Suprapubic skin (tissue), 3 donors: ENCODE measurements at regions not wholly inside any gene's neighbourhood (a gene's known extent, or its start where the extent isn't known, plus 50 kb on each side); places are given as distances from the start of the nearest gene placed in this dataset.

Source experiments
- CTCF ChIP-seq, 2 donors: fragments of 200-600 bp in 1 of 2; fragments of 450-650 bp in 1 of 2; sonication (generic) in 1 of 2; IDR thresholded peaks; one replicate each; pipeline ENCODE4 v1.5.1; 2016 to 2019; ENCODE audit warnings: antibody characterized with exemption in 2 of 2, mild to moderate bottlenecking in 1 of 2, moderate library complexity in 1 of 2
- POLR2A ChIP-seq, 2 donors: fragments of 450-650 bp; IDR thresholded peaks; one replicate each; pipeline ENCODE4 v1.6.1; 2017; ENCODE audit warnings: antibody characterized with exemption in 2 of 2, mild to moderate bottlenecking in 2 of 2, moderate library complexity in 2 of 2

DNA sequence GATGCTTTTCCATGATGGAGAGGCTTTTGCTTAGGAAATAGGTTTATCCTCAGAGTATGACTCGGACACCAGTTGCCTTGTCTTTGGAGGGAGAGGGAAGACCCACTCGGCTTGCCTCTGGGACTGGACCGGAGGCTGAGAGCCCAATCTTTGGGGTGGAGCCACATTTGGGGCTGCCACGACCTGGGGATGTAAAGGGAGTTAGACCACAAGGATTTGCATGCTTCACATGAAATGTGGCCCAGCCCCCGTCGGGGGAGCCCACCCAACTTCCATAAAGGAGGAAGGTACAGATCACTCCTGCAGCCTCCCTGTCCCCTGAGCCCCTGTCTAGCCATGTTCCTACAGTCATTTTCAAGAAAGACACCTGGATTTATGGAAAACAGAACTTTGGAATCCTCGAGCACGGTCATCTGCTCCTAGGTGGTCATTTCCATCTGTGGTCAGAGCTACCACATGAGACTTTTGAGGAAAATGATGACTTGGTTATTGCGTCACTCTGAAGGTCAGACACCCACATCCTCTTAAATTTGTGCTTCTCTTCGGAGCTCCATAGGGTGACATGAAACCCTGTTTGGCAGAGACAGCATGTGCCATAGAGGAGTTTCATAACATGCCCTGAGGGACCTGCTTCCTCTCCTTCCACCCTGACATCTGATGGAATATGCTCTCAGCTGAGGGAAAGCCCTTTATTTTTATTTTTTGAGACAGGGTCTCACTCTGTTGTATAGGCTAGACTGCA is 99.4 kb upstream of the SLC45A1 start:
- TF ChIP-seq CTCF (IDR thresholded peaks at IDR 0.05) (no peak), POLR2A (IDR thresholded peaks at IDR 0.05) (no peak)
